Stimulated activated effector memory CD8-positive, alpha-beta T cell treated with anti-CD3 and anti-CD28 coated beads, Interleukin-12 subunit alpha, Interleukin-12 subunit beta, amount 100 ng/mL, for 72 hours (primary cell): ENCODE measurements at regions not wholly inside any gene's neighbourhood (a gene's known extent, or its start where the extent isn't known, plus 50 kb on each side); places are given as distances from the start of the nearest gene placed in this dataset.
"Not testable (repeated sequence)": the region's sequence is repeated elsewhere in the genome, so short reads cannot be mapped to it uniquely, and the experiment has no call there.

Experiments used
- ATAC-seq: fragments of 150-1000 bp; cut with Tn5 transposase; 2 replicates; pipeline ENCODE4 v1.10.0; 2021
- DNase-seq, 2 donors: peaks; one replicate each; pipeline ENCODE4 v3.0.0; 2021 to 2022; ENCODE audit warnings: low spot score in 2 of 2
- H3K27ac Mint-ChIP-seq: one replicate; pipeline ENCODE4 v1.8.0; 2022; ENCODE audit warnings: mild to moderate bottlenecking, mixed read lengths
- H3K36me3 Mint-ChIP-seq: one replicate; pipeline ENCODE4 v1.8.0; 2022; ENCODE audit warnings: mild to moderate bottlenecking, mixed read lengths
- H3K4me1 Mint-ChIP-seq: one replicate; pipeline ENCODE4 v1.8.0; 2022; ENCODE audit warnings: mixed read lengths
- H3K4me3 Mint-ChIP-seq: one replicate; pipeline ENCODE4 v1.8.0; 2022; ENCODE audit warnings: mild to moderate bottlenecking, mixed read lengths
- H3K9me3 Mint-ChIP-seq: one replicate; pipeline ENCODE4 v1.8.0; 2022; ENCODE audit warnings: mixed read lengths

DNA sequence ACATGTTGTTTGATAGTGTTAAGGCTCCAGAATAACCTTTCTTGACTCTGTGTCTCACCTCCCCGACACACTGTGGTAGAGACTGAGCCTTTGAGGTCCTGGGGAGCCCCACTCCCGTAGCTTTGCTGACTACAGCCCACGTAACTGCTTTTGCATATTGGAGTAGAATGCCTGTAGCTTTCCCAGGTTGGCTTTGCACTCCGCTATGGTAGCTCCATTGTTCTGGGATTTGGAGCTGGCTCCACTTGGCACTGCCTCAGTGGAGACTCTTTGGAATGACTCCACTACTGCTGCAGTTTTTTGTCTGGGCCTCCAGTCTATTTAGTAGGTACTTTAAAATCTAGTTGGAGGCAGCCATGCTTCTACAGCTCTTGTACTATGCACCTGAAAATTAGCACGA, 56.2 kb upstream of the ANXA1 start:
- no peak overlapping the region for H3K27ac Mint-ChIP-seq
- H3K36me3 Mint-ChIP-seq, result no peaks in the 10 kb centered on the region
- DNase-seq (no peak), ATAC-seq (no peak)
- no peak overlapping the region for H3K4me3 Mint-ChIP-seq
- no peaks in the 10 kb centered on the region for H3K4me1 Mint-ChIP-seq
- no peaks in the 10 kb centered on the region for H3K9me3 Mint-ChIP-seq

DNA sequence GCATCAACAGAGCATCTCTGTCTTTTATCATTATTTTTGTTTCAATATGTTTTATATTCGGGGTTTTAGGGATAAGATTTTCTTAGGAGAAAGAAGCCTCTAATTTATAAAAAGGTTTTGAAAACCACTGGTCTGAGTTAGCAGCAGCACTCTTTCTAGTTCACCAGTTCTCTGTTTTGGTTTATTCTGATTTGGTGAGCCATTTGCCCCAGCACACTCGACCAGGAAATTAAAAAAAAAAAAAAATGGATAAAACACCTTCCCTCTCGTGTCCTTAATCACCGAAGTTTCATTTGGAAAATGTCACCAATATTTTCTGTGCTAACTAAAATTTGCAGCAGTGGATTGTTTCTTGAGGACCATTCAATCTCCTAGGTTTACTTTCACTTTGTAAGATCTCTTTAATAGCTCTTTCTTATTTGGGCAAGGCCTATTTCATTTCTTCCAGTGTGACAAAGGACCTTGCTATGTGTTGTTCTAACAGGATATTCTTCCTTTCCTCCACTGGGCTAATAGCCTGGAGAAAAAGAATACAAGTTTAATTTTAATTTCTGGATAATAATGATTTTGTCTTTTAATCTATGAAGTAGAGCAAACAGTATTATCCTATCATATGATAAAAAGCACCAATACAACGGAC, 57.8 kb upstream of the ANXA1 start:
- ATAC-seq (no peak), DNase-seq (no peak)
- Mint-ChIP-seq H3K9me3 (no peaks in the 10 kb centered on the region), H3K27ac (no peak overlapping the region), H3K4me1 (no peaks in the 10 kb centered on the region), H3K36me3 (no peaks in the 10 kb centered on the region), H3K4me3 (peak overlapping the region; percentile 11)

DNA sequence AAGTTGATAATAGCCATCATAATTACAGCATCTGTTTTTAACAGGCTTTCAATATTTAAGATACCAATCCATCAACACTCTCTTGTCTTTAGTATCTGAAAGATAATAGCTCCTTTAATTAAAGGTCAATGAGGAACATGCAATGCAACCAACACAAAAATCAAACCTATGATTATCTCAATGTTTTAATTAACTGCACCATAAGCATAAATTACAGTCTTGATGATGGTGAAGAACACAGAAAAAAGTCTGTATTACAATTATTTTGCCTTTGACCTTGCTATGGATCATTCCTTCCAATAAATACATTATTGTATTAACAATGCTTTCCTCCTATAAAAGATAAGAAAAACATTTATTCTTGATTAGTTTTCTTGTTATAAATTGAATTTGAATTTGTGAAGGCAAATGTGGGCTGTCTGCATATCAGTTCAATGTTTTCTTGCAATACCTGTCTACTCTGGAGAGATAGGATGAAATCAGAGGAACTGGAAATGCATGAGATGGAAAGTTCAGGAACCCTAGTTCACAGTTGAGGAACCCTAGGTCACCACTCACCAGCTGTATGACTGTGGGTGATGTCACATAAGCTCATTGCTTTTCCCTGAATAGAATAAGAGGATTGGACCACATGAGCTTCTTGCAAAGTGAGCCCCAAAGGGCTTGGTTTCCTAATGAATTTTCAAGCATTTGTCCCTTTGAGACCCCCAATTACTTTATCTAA, 58.5 kb upstream of the ANXA1 start:
- H3K4me3 Mint-ChIP-seq, result no peak overlapping the region
- ATAC-seq, result no peak
- DNase-seq, result no peak
- no peak overlapping the region for H3K27ac Mint-ChIP-seq
- H3K4me1 Mint-ChIP-seq, result no peaks in the 10 kb centered on the region
- no peaks in the 10 kb centered on the region for H3K9me3 Mint-ChIP-seq
- H3K36me3 Mint-ChIP-seq, result no peaks in the 10 kb centered on the region

DNA sequence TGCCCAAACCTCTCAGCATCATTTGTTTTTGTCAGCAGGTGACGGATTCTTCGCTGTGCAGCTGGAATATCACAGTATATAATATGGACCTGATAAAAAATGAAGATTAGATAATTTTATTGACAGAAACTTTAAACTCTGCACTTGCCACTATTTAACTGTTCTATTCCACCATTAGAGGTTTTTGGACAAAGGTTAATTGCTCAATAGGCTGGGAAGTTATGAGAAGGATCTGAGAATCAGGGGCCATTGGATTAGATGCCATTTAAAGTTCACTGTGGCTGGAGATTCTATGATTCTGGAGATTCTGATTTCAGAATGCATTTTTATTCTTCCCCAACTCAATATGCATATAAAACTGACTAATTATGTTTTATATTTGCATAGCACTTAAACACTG, 59.8 kb upstream of the ANXA1 start:
- Mint-ChIP-seq H3K27ac (no peak overlapping the region), H3K4me3 (no peak overlapping the region), H3K4me1 (no peaks in the 10 kb centered on the region), H3K9me3 (no peaks in the 10 kb centered on the region), H3K36me3 (no peaks in the 10 kb centered on the region)
- DNase-seq (no peak), ATAC-seq (no peak)

DNA sequence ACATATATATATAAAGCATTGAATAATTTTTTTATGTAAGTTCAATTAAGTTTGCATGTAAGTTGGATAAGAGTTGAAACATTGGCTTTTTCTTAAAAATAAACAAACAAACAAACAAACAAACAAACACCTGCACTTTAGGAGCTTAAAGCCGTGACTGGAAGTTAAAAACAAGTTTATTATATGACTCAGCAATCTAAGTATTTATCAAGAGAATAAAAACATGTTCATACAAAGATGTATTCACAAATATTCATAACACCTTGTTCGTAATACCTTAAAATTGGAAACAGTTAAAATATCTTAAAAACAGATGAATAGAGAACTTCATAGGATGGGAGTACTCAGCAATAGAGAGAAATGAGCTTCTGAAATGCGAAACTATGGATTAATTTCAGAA, 61.5 kb upstream of the ANXA1 start:
- Mint-ChIP-seq H3K36me3 (no peaks in the 10 kb centered on the region), H3K9me3 (no peaks in the 10 kb centered on the region), H3K4me1 (no peaks in the 10 kb centered on the region), H3K4me3 (no peak overlapping the region), H3K27ac (no peak overlapping the region)
- no peak for ATAC-seq
- DNase-seq, result no peak

DNA sequence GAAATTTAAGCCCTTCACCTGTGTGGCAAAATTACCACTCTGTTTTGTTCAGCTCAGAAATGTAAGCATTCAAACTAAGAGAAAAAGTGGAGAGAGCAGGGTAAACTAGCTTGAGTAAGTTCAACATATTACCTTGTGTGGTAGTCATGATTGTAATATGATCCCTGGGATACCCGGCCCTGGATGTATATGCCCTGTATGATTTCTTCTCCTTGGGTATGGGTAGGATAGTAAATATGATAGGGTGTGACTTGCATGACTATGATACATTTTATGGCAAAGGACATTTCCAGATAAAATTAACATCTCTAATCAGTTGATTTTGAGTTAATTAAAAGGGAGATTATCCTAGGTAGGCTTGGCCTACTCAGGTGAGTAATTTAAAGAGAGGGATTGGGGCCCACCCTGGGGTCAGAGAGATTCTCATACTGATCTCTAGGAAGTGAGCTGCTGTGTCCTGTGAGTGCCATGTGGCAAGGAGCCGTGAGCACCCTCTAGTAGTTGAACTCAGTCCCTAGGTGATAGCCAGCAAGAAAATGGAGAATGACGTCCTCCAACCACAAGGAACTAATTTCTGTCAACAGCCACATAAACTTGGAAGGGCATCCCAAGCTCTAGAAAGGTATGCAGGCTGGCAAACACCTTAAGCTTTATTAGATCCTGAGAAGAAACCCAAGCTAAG, 62.2 kb upstream of the ANXA1 start:
- H3K9me3 Mint-ChIP-seq, result no peaks in the 10 kb centered on the region
- ATAC-seq (no peak), DNase-seq (no peak)
- no peaks in the 10 kb centered on the region for H3K36me3 Mint-ChIP-seq
- H3K4me3 Mint-ChIP-seq, result no peak overlapping the region
- no peaks in the 10 kb centered on the region for H3K4me1 Mint-ChIP-seq
- H3K27ac Mint-ChIP-seq, result no peak overlapping the region

DNA sequence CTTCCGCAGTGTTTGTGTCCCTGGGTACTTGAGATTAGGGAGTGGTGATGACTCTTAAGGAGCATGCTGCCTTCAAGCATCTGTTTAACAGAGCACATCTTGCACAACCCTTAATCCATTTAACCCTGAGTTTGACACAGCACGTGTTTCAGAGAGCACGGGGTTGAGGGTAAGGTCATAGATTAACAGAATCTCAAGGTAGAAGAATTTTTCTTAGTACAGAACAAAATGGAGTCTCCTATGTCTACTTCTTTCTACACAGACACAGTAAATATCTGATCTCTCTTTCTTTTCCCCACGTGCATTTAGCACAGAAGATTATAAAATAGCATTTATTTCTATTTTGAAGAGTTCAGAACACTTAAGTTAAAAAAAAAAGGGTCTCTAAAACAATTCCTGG, 63.8 kb upstream of the ANXA1 start:
- H3K4me1 Mint-ChIP-seq, H3K4me3 Mint-ChIP-seq, ATAC-seq, H3K27ac Mint-ChIP-seq, H3K36me3 Mint-ChIP-seq, H3K9me3 Mint-ChIP-seq, DNase-seq: not testable (repeated sequence)

DNA sequence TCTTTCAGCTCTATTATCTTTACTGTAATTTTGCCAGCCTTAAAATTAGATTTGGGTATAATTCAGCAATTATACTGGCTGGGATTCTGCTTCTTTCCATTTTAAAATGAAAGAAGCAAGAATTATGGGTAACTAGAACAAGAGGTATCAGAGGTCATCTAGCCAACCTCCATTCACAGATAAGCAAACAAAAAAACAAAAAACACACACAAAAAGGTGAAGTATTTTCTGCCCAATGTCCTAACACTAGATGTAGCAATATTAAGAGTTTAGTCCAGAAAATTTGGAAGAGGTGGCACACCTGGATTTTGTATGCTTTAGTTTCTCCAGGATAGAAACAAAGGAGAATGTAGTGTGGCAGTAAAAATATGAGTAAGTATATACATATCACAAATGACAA, 68.1 kb upstream of the ANXA1 start:
- Mint-ChIP-seq H3K4me3 (no peak overlapping the region), H3K27ac (no peak overlapping the region), H3K9me3 (no peaks in the 10 kb centered on the region), H3K4me1 (no peaks in the 10 kb centered on the region), H3K36me3 (no peaks in the 10 kb centered on the region)
- ATAC-seq (no peak), DNase-seq (no peak)

DNA sequence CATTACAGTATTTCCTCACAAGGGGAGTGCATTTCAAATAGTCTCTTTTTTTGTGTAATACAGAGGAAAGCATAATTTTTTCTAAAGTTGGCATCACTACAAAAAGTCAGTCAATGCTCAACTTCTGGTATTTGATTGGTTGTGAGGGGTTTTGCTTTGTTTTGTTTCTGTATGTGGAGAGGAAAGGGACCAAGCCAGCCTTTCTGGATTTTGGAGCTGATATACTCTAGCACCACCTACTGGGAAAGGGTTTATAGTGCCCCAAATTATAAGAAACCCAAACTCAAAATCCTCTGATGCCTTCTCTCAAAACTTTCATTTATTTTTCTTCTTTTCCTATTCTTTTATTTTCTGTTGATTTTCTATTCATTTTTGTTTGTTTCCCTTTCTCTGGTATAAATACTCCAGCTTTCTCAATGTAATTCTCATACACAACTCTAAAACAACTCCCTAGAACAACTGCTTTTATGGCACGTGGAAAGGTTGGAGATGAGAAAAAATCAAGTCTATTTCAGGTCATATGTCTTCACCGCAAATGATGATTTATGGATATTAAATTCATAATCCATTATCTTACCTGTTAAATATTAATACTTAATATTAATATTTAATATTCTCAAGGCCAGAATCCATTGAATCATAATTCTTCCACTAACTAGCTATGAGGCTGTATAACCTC, 69.5 kb upstream of the ANXA1 start:
- Mint-ChIP-seq H3K27ac (no peak overlapping the region), H3K36me3 (no peaks in the 10 kb centered on the region), H3K9me3 (no peaks in the 10 kb centered on the region), H3K4me1 (no peaks in the 10 kb centered on the region), H3K4me3 (no peak overlapping the region)
- no peak for ATAC-seq
- no peak for DNase-seq

DNA sequence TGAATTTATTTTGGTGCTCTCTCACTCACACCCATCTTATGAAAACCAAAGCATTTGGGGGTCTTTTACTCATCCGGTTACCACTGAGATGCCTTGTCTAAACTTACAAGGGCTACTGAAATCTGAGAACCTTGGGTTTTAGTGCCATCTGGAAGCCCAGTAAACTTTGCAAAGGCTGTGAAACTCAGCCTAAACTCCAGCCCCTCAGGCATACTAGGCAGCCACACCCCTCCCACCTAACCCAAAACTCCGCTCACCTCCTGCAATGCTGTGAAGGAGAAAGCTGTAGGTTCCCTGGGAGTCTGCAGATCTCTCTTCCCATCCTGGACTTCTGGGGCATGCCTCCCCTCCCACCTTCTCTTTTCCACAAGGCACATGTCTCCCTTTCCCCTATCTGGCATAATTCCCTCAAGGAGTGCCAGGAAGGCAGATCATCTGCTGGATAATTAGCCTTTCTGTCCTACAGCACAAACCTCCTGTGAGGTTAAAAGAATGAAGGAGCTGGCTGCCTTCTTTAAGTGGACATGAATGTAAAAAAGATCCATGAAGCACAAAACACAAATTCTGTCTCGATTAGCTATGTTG, 71.5 kb upstream of the ANXA1 start:
- H3K9me3 Mint-ChIP-seq, result no peaks in the 10 kb centered on the region
- H3K4me1 Mint-ChIP-seq, result no peaks in the 10 kb centered on the region
- no peaks in the 10 kb centered on the region for H3K36me3 Mint-ChIP-seq
- ATAC-seq (no peak), DNase-seq (no peak)
- H3K27ac Mint-ChIP-seq, result no peak overlapping the region
- no peak overlapping the region for H3K4me3 Mint-ChIP-seq

DNA sequence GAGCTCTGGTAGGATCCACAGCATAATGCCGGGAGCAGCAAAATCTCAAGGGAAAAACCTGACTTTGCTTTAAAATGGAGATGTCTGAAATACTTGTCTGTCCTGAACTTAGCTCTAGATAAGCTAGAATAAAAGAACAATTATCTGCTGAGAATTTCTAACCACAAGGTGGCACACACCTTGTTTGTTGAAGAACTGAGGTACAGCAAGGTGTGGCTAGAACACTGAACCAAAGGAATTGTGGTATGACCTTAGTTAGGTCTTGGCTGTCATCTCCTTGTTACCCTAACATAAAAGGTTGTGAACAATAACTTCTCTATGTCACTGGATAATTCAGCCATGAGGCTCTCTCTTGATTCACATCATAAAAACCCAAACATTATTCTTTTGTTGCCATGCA, 72.3 kb upstream of the ANXA1 start:
- DNase-seq, result no peak
- Mint-ChIP-seq H3K4me3 (no peak overlapping the region), H3K36me3 (no peaks in the 10 kb centered on the region), H3K4me1 (no peaks in the 10 kb centered on the region), H3K27ac (no peak overlapping the region), H3K9me3 (no peaks in the 10 kb centered on the region)
- ATAC-seq, result no peak

DNA sequence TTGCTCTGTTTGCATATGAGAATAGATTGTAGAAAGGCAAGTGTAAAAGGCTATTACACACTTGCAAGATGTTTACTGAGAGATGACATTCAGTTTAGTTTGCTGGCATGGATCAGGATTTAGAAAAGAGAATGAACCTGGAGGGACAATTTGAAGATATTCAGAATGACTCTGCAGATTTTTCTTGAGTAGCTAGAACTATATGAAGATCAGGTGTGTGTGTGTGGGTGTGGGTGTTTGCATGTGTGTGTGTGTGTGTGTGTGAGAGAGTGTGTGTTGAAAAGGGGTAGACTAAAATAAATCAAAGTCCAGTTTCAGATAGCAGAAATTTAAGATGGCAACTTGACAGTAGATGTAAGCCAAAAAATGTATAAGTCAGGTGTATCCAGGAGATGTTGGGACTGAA, 74.0 kb upstream of the ANXA1 start:
- Mint-ChIP-seq H3K4me1 (no peaks in the 10 kb centered on the region), H3K9me3 (no peaks in the 10 kb centered on the region), H3K27ac (no peak overlapping the region), H3K4me3 (no peak overlapping the region), H3K36me3 (no peaks in the 10 kb centered on the region)
- ATAC-seq (no peak), DNase-seq (no peak)

DNA sequence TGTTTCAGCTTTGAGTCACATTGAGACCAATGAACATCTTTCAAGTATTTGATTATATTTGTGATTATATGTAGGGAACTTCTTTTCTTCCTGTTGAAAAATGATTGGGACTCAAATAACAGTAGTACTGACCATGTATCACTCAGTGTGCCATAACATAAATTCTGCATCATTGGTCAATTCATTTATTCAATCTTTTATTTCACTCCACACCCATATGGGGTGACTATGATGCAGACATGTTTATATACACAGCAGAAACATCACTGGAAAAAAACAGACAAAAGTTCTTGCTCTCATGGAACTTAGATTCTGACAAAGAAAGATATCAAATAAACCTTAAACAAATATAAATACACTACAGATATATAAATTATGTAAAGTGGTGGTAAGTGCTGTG, 74.7 kb upstream of the ANXA1 start:
- Mint-ChIP-seq H3K36me3 (no peaks in the 10 kb centered on the region), H3K4me3 (no peak overlapping the region), H3K27ac (no peak overlapping the region), H3K9me3 (no peaks in the 10 kb centered on the region), H3K4me1 (no peaks in the 10 kb centered on the region)
- DNase-seq (no peak), ATAC-seq (no peak)

DNA sequence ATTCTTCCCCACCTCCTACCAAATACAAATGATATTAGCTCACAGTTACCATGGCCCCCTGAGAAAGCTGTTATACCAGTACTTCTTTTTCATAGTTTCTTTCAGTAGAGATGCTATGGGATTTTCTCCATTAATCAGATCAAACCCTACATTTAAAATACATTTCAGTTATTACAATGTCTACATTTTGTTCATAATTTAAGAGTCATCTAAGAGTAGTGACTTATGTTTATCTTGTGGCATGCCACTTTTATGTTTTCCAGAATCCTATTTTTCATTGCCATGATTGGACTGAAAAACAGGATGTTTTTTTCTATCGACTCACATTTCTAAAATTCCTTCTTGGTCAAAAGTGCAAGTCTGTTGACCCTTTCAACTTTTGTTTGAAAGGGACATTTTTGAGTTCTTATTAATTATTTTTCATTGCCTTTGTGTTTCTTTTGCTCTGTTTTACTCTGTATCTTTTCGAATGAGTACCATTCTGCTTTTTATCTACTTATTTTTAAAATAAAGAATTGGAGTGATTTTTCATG, 77.4 kb upstream of the ANXA1 start:
- H3K4me3 Mint-ChIP-seq, result no peak overlapping the region
- no peaks in the 10 kb centered on the region for H3K36me3 Mint-ChIP-seq
- H3K27ac Mint-ChIP-seq, result no peak overlapping the region
- H3K4me1 Mint-ChIP-seq, result no peaks in the 10 kb centered on the region
- no peak for DNase-seq
- H3K9me3 Mint-ChIP-seq, result no peaks in the 10 kb centered on the region
- no peak for ATAC-seq
